Esophagus muscularis mucosa (tissue), 4 donors: ENCODE measurements at regions not wholly inside any gene's neighbourhood (a gene's known extent, or its start where the extent isn't known, plus 50 kb on each side); places are given as distances from the start of the nearest gene placed in this dataset.

Experiments
- CTCF ChIP-seq, 3 experiments: fragments of 200-600 bp in 2 of 3; fragments of 450-650 bp in 1 of 3; sonication (generic) in 2 of 3; IDR thresholded peaks; one replicate each; pipeline ENCODE4 v1.5.1; 2017 to 2019; ENCODE audit warnings: antibody characterized with exemption in 3 of 3, mild to moderate bottlenecking in 2 of 3, moderate library complexity in 1 of 3
- EP300 ChIP-seq: sonication (generic); formaldehyde crosslinking; IDR thresholded peaks from one replicate; pipeline ENCODE4 v1.6.1; 2017; ENCODE audit warnings: antibody characterized with exemption
- POLR2A ChIP-seq: fragments of 450-650 bp; IDR thresholded peaks from one replicate; pipeline ENCODE4 v1.6.1; 2017; ENCODE audit warnings: antibody characterized with exemption, moderate library complexity, mild to moderate bottlenecking, low read depth
- POLR2AphosphoS5 ChIP-seq, 2 donors: sonication (generic); formaldehyde crosslinking; IDR thresholded peaks; one replicate each; pipeline ENCODE4 v1.6.1; 2017; ENCODE audit warnings: antibody characterized with exemption in 2 of 2

- no peak for TF ChIP-seq CTCF (IDR thresholded peaks at IDR 0.05)
- no peak for TF ChIP-seq POLR2AphosphoS5 (IDR thresholded peaks at IDR 0.05)
- TF ChIP-seq POLR2A: no peak
- no peak for TF ChIP-seq EP300
Observed at GRCh38 chr12:124165695-124166094, 129.2 kb upstream of the RFLNA start.
